GM21423 (cell line): ENCODE measurements at regions not wholly inside any gene's neighbourhood (a gene's known extent, or its start where the extent isn't known, plus 50 kb on each side); places are given as distances from the start of the nearest gene placed in this dataset.

Experiments
- ATAC-seq: cut with Tn5 transposase; IDR thresholded peaks from one replicate; pipeline ENCODE4 v1.9.1; 2021; ENCODE audit warnings: mild to moderate bottlenecking, moderate library complexity; ENCODE audit not compliant: unreplicated experiment

GRCh38 chr12:20272801-20273200, 95.5 kb upstream of the PDE3A start:
- ATAC-seq, result no peak

- ATAC-seq, result no peak
Measured at GRCh38 chr12:20274008-20274407, 94.3 kb upstream of the PDE3A start.

- ATAC-seq, result no peak
Measured at GRCh38 chr12:20278276-20278675, 90.1 kb upstream of the PDE3A start.

GRCh38 chr12:20280515-20280914, 87.8 kb upstream of the PDE3A start:
- no peak for ATAC-seq

GRCh38 chr12:20282401-20282800, 85.9 kb upstream of the PDE3A start:
- ATAC-seq, result no peak

- no peak for ATAC-seq
Measured at GRCh38 chr12:20283482-20283881, 84.9 kb upstream of the PDE3A start.

GRCh38 chr12:20289520-20289919, 78.8 kb upstream of the PDE3A start:
- ATAC-seq, result no peak

GRCh38 chr12:20300457-20300856, 67.9 kb upstream of the PDE3A start:
- ATAC-seq, result no peak

- no peak for ATAC-seq
Measured at GRCh38 chr12:20305470-20305869, 62.9 kb upstream of the PDE3A start.

GRCh38 chr12:20309504-20310148, 58.7 kb upstream of the PDE3A start:
- no peak for ATAC-seq

- no peak for ATAC-seq
Measured at GRCh38 chr12:20314328-20314727, 54.0 kb upstream of the PDE3A start.

GRCh38 chr12:20317554-20317953, 50.8 kb upstream of the PDE3A start:
- ATAC-seq, result no peak
